Bronchial epithelial cell (primary cell): ENCODE measurements at regions not wholly inside any gene's neighbourhood (a gene's known extent, or its start where the extent isn't known, plus 50 kb on each side); places are given as distances from the start of the nearest gene placed in this dataset.

ENCODE experiments used
- DNase-seq: peaks from one replicate; pipeline ENCODE4 v3.0.0-alpha.2; 2010; ENCODE audit warnings: low read depth
- FAIRE-seq: peaks from 2 replicates; lab custom pipeline; 2011; peaks lifted over from hg19 to GRCh38; lab: Jason Lieb, UNC
- H3K27me3 ChIP-seq: 2 replicates; pipeline ENCODE4 v1.5.1; 2011; ENCODE audit warnings: low read length; ENCODE audit not compliant: control insufficient read depth, insufficient read depth
- H3K36me3 ChIP-seq: 2 replicates; pipeline ENCODE4 v1.5.1; 2011; ENCODE audit warnings: low read length; ENCODE audit not compliant: control insufficient read depth, insufficient read depth
- H3K4me3 ChIP-seq: 2 replicates; pipeline ENCODE4 v1.5.1; 2011; ENCODE audit warnings: mild to moderate bottlenecking, low read depth, low read length, control low read depth
- TF ChIP-seq, protein P1 (sequence below): IDR thresholded peaks from 2 replicates; pipeline ENCODE4 v1.5.1; 2011; ENCODE audit warnings: mild to moderate bottlenecking, moderate library complexity, low read length, control low read depth, inconsistent platforms; ENCODE audit not compliant: insufficient read depth, severe bottlenecking

DNA sequence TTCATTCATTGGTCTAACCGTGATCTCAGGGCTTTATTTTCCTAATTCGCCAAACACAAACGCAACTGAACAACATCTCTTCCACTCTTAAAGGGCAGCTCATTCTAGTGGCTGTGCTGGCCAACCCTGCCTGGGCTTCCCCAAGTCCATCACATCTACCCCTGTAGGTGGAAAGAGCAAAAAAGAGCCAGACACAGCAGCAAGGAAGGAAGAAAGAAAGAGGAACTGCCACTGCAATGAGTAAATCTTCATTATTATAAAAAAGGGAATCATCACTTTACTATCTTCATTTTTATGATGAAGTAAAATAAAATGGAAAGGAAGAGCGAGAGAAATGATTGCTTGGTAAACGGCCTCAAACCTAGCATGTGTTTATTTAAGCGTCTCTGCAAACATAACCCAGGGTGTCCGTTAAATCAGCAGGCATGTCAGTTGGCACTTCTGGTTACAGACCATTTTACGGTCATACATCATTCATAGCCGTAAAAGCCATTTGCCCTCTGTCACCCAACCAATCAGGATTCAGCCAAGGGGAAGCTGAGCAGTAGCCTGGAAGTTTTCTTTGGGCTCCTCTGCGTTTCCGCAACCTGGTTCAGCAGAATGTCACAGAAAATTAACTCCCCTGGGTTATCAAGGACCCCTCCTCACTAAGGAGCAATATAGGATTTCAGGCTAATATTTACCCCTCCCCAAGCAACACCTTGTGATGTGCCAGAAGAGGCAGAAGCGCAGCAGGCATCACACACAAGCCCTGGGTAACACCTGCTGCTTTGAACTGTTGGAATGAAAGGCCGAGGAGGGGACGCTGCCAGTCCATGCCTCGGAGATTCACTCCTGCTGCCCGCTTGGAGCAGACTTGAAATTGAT is 234.0 kb downstream of the SNX10 start:
- peak; percentile 47 for FAIRE-seq
- no peaks in the 10 kb centered on the region for H3K36me3 ChIP-seq
- no peak for DNase-seq
- H3K27me3 ChIP-seq: no peaks in the 10 kb centered on the region
- no peak overlapping the region for H3K4me3 ChIP-seq
- TF ChIP-seq, protein P1, sequence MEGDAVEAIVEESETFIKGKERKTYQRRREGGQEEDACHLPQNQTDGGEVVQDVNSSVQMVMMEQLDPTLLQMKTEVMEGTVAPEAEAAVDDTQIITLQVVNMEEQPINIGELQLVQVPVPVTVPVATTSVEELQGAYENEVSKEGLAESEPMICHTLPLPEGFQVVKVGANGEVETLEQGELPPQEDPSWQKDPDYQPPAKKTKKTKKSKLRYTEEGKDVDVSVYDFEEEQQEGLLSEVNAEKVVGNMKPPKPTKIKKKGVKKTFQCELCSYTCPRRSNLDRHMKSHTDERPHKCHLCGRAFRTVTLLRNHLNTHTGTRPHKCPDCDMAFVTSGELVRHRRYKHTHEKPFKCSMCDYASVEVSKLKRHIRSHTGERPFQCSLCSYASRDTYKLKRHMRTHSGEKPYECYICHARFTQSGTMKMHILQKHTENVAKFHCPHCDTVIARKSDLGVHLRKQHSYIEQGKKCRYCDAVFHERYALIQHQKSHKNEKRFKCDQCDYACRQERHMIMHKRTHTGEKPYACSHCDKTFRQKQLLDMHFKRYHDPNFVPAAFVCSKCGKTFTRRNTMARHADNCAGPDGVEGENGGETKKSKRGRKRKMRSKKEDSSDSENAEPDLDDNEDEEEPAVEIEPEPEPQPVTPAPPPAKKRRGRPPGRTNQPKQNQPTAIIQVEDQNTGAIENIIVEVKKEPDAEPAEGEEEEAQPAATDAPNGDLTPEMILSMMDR: no peak

DNA sequence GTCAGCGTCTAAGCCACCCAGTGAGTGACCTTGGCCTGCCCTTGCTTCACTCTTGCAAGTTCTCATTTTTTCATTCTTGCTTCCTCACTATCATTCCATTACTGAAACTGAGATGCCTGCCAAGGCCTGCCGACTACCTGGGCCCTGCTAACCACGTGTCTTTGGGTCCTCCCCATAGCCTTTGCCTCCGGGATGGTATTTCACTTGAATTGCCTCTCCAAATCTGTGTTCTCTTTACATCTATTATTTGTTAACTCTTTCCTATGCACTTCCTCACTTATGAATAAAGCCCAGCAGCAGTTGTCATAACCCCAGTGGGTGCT is 234.6 kb downstream of the SNX10 start:
- Histone ChIP-seq H3K4me3 (no peak overlapping the region), H3K36me3 (no peaks in the 10 kb centered on the region), H3K27me3 (peaks cover 1% of the 10 kb centered on the region)
- DNase-seq (no peak), FAIRE-seq (no peak)
- TF ChIP-seq, protein P1: no peak

DNA sequence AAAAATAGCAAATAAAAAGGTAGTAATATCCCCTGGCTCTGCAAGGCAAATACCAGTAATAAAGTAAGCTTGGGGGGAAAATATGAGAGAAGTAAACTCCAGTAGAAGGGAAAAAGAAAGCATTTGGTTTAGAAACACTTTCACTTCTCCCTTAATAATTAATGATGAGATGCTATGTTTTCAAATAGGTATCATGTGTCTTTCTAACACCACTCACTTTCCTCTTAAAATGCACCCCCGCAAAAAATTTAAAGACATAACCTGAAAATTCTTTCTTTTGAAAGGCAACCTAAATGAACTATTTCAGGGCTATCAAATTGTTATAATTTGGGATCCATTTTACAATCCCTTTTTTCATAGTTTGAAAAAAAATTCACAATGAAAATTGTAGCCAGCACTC is 240.3 kb downstream of the SNX10 start:
- Histone ChIP-seq H3K36me3 (no peaks in the 10 kb centered on the region), H3K4me3 (no peak overlapping the region), H3K27me3 (peaks cover 1% of the 10 kb centered on the region)
- TF ChIP-seq, protein P1: no peak
- FAIRE-seq (no peak), DNase-seq (no peak)

DNA sequence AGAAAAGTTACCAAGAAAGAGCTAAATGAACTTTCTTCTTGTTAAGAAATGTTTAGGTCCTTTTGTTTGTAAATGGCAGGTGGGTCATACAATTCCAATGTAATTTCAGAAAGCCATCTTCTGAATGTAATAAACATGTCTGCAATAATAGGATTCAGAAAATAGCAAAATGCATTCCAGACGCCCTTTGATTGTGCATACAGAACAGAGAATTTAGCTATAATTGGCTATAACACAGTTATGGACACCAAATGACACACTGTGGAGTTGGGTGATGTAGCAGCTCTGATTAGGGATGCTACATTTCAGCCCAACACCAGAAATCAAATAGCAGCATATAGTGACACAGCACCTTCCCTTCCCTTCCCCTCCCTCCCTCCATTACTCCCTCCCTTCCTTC is 240.8 kb downstream of the SNX10 start:
- no peak for DNase-seq
- no peak overlapping the region for H3K4me3 ChIP-seq
- H3K27me3 ChIP-seq: peaks cover 1% of the 10 kb centered on the region
- no peaks in the 10 kb centered on the region for H3K36me3 ChIP-seq
- TF ChIP-seq, protein P1: no peak
- FAIRE-seq: no peak

DNA sequence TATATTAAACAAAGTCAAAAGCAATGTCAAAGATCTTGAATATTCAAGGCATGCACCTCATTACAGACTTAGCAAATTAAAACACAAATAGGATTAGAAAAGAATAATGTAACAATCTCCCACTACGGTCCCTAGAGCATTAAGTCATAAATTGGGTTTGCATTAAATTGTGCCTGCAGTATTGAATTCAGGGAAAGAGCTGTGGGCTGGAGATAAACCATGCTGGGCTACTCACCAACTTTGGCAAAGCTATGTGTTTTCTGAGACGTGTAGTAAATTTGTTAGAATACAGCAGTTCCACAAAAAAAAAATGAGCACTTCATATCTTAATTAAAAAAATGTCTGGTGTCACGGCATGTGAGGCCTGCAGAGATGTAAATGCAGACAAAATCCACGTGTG is 241.6 kb downstream of the SNX10 start:
- H3K27me3 ChIP-seq: peaks cover 1% of the 10 kb centered on the region
- no peaks in the 10 kb centered on the region for H3K36me3 ChIP-seq
- no peak for FAIRE-seq
- DNase-seq: no peak
- TF ChIP-seq, protein P1: no peak
- no peak overlapping the region for H3K4me3 ChIP-seq
